ENCODE measurements at regions not wholly inside any gene's neighbourhood (a gene's known extent, or its start where the extent isn't known, plus 50 kb on each side); places are given as distances from the start of the nearest gene placed in this dataset.

DNA sequence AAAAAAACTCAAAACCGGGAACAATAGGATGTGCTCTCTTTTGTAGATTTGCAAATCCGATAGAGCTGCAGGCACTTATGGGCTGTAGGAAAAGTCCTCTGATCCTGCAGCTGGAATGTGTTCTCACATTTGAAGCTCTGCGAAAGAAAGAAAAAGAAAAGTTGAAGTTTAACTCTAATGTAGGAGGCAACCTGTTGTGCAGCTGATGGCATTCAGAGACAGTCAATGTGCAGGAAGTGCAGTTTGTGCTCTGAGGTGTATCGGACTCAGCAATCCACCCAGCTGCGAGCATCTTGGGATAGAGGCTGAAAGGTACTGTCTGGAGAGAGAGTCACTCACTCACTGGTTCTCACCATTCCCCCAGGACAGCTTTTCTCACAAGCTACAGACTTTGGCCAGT lies 339.2 kb downstream of the AGTPBP1 start:
- Histone ChIP-seq H3K36me3 (ENCODE audit: insufficient read depth, low read length) (no peaks in the 10 kb centered on the region), H3K9ac (ENCODE audit: low read length) (no peak overlapping the region), H3K9me2 (ENCODE audit: low read depth, low read length) (no peaks in the 10 kb centered on the region), H3K4me2 (ENCODE audit: low read length) (no peak overlapping the region), H4K20me1 (ENCODE audit: insufficient read depth, low read length) (no peaks in the 10 kb centered on the region), H3K4me3 (ENCODE audit: low read depth, low read length, poor library complexity, severe bottlenecking) (no peak overlapping the region), H3K9me3 (ENCODE audit: low read length) (no peaks in the 10 kb centered on the region), H3K79me2 (ENCODE audit: insufficient read depth, low read length) (no peaks in the 10 kb centered on the region), H3K27me3 (ENCODE audit: insufficient read depth, low read length) (no peaks in the 10 kb centered on the region), H3K27ac (ENCODE audit: low read depth, low read length, poor library complexity, severe bottlenecking) (no peak overlapping the region), H2AFZ (ENCODE audit: low read length) (no peak overlapping the region), H3K4me1 (ENCODE audit: insufficient read depth, low read length, severe bottlenecking) (no peaks in the 10 kb centered on the region), H3F3A (ENCODE audit: insufficient read depth, low read length) (no peaks in the 10 kb centered on the region)
- TF ChIP-seq EZH2 (IDR thresholded peaks at IDR 0.05; ENCODE audit: borderline replicate concordance, low read length): no peak
- TF ChIP-seq, protein P1, sequence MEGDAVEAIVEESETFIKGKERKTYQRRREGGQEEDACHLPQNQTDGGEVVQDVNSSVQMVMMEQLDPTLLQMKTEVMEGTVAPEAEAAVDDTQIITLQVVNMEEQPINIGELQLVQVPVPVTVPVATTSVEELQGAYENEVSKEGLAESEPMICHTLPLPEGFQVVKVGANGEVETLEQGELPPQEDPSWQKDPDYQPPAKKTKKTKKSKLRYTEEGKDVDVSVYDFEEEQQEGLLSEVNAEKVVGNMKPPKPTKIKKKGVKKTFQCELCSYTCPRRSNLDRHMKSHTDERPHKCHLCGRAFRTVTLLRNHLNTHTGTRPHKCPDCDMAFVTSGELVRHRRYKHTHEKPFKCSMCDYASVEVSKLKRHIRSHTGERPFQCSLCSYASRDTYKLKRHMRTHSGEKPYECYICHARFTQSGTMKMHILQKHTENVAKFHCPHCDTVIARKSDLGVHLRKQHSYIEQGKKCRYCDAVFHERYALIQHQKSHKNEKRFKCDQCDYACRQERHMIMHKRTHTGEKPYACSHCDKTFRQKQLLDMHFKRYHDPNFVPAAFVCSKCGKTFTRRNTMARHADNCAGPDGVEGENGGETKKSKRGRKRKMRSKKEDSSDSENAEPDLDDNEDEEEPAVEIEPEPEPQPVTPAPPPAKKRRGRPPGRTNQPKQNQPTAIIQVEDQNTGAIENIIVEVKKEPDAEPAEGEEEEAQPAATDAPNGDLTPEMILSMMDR (IDR thresholded peaks at IDR 0.05; ENCODE audit: low read length): no peak

DNA sequence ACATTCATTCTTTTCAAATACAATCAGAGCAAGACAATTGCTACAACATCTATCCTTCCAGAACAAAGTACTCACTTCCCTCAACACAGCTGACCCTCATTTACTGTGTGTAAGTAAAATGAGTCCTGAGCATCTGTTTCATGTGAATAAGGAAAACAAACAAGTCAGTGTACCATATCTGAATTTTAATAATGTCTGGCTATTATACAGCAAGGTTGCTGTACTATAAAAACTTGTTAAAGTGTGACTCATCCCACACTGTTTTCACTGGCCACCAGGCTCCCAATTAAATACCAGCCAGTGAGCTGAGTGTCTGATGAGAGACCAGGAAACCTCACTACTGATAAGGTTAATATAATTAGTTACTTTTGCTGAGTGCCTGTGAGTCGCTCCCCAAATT lies 339.8 kb downstream of the AGTPBP1 start:
- Histone ChIP-seq H3K79me2 (ENCODE audit: insufficient read depth, low read length) (no peaks in the 10 kb centered on the region), H3K9ac (ENCODE audit: low read length) (no peak overlapping the region), H3K9me3 (ENCODE audit: low read length) (no peaks in the 10 kb centered on the region), H2AFZ (ENCODE audit: low read length) (no peak overlapping the region), H3F3A (ENCODE audit: insufficient read depth, low read length) (no peaks in the 10 kb centered on the region), H3K4me2 (ENCODE audit: low read length) (no peak overlapping the region), H3K27ac (ENCODE audit: low read depth, low read length, poor library complexity, severe bottlenecking) (no peak overlapping the region), H4K20me1 (ENCODE audit: insufficient read depth, low read length) (no peaks in the 10 kb centered on the region), H3K4me3 (ENCODE audit: low read depth, low read length, poor library complexity, severe bottlenecking) (no peak overlapping the region), H3K36me3 (ENCODE audit: insufficient read depth, low read length) (no peaks in the 10 kb centered on the region), H3K27me3 (ENCODE audit: insufficient read depth, low read length) (no peaks in the 10 kb centered on the region), H3K4me1 (ENCODE audit: insufficient read depth, low read length, severe bottlenecking) (no peaks in the 10 kb centered on the region), H3K9me2 (ENCODE audit: low read depth, low read length) (no peaks in the 10 kb centered on the region)
- TF ChIP-seq, protein P1 (IDR thresholded peaks at IDR 0.05; ENCODE audit: low read length): no peak
- no peak for TF ChIP-seq EZH2 (IDR thresholded peaks at IDR 0.05; ENCODE audit: borderline replicate concordance, low read length)

DNA sequence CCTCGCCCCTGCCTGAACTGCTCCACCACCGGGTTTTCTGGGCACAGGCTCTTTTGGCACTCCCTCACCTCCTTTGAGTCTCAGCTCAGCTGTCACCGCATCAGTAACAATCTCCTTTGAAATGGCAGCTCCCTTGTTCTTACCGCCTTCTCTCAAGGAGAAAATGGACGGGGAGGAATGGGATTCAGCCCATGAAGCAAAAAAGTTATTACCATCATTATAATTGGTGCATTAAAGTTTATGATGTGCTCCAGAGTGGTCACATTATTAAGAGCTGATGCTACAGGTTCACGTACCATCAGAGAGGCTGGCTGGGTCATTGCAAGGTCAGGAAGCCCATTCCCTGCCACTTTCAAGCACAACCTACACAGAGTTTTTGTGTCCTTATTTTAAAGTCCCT lies 344.7 kb downstream of the AGTPBP1 start:
- H3F3A ChIP-seq (ENCODE audit: insufficient read depth, low read length): no peaks in the 10 kb centered on the region
- H3K79me2 ChIP-seq (ENCODE audit: insufficient read depth, low read length): no peaks in the 10 kb centered on the region
- H3K27ac ChIP-seq (ENCODE audit: low read depth, low read length, poor library complexity, severe bottlenecking): no peak overlapping the region
- no peaks in the 10 kb centered on the region for H3K9me2 ChIP-seq (ENCODE audit: low read depth, low read length)
- no peaks in the 10 kb centered on the region for H4K20me1 ChIP-seq (ENCODE audit: insufficient read depth, low read length)
- no peak for TF ChIP-seq EZH2 (IDR thresholded peaks at IDR 0.05; ENCODE audit: borderline replicate concordance, low read length)
- TF ChIP-seq, protein P1 (IDR thresholded peaks at IDR 0.05; ENCODE audit: low read length): no peak
- H2AFZ ChIP-seq (ENCODE audit: low read length): no peak overlapping the region
- H3K4me3 ChIP-seq (ENCODE audit: low read depth, low read length, poor library complexity, severe bottlenecking): no peak overlapping the region
- H3K9ac ChIP-seq (ENCODE audit: low read length): no peak overlapping the region
- no peaks in the 10 kb centered on the region for H3K9me3 ChIP-seq (ENCODE audit: low read length)
- H3K4me1 ChIP-seq (ENCODE audit: insufficient read depth, low read length, severe bottlenecking): no peaks in the 10 kb centered on the region
- no peak overlapping the region for H3K4me2 ChIP-seq (ENCODE audit: low read length)
- no peaks in the 10 kb centered on the region for H3K36me3 ChIP-seq (ENCODE audit: insufficient read depth, low read length)
- H3K27me3 ChIP-seq (ENCODE audit: insufficient read depth, low read length): no peaks in the 10 kb centered on the region
